ENCODE measurements at regions not wholly inside any gene's neighbourhood (a gene's known extent, or its start where the extent isn't known, plus 50 kb on each side); places are given as distances from the start of the nearest gene placed in this dataset.

DNA sequence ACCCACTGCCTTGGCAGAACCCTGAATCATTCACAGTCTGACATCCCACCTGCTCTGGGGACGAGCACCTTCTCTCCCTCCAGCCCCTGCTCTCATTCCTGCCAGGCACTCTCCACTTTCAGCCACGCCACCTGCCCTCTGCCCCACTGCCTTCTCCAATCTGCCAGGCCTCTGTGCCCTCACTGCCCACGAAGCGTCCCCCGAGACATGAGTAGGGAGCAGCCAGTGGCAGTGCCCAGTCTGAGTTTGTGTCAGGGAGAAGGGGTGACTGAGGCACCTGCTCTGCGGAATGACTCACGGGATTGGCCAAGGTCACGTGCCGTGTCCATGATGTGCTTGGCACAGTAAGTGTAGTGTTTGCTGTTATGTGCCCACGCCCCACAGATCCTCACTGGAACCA is 215.2 kb upstream of the PPP2R2D start:
- Histone ChIP-seq H3K9me3 (peaks cover 0 to 13% (median 0%) of the 10 kb centered on the region in 4 donors), H3K27me3 (no peaks in the 10 kb centered on the region), H3K4me3 (no peak overlapping the region), H3K27ac (no peak overlapping the region), H3K36me3 (no peaks in the 10 kb centered on the region), H3K4me1 (no peaks in the 10 kb centered on the region)
- DNase-seq (ENCODE audit: low spot score in 2 of 2), result no peak
- WGBS, 2 donors, result 89% methylated on average over 10 of the region's 10 CpGs
- TF ChIP-seq, protein P1, sequence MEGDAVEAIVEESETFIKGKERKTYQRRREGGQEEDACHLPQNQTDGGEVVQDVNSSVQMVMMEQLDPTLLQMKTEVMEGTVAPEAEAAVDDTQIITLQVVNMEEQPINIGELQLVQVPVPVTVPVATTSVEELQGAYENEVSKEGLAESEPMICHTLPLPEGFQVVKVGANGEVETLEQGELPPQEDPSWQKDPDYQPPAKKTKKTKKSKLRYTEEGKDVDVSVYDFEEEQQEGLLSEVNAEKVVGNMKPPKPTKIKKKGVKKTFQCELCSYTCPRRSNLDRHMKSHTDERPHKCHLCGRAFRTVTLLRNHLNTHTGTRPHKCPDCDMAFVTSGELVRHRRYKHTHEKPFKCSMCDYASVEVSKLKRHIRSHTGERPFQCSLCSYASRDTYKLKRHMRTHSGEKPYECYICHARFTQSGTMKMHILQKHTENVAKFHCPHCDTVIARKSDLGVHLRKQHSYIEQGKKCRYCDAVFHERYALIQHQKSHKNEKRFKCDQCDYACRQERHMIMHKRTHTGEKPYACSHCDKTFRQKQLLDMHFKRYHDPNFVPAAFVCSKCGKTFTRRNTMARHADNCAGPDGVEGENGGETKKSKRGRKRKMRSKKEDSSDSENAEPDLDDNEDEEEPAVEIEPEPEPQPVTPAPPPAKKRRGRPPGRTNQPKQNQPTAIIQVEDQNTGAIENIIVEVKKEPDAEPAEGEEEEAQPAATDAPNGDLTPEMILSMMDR (IDR thresholded peaks at IDR 0.05), result no peak
- no peak for TF ChIP-seq POLR2A (IDR thresholded peaks at IDR 0.05)
- TF ChIP-seq EP300 (IDR thresholded peaks at IDR 0.05), result no peak

DNA sequence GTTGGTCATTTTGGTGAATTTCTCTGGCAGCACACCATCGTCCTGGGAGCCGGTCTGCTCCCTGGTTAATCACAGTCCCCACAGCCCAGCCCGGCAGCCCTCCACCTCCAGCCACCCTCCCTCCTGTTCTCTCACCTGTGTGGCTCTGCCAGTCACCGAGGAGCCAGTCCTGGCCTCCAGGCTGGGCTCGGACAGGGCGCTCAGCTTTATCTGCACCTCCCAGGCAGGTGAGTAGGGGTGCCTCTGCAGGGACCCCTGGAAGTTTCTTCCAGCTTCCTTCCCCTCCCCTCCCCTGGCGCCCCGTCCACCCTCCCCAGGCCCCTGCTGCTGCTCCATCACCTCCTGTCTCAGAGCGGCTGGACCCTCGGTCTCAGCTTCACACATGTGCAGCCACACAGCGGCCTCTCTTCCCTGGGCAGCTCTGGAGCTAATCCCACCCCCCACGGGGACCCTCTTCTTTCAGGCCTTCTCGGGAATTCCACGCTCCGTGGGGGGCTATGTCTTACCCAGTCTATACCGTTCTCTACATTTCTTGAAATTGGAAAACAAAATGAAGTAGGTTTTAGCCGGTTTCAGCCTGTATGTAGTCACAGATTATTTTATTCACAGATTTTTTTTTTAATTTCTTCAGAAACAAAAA is 213.9 kb upstream of the PPP2R2D start:
- 31 to 35% methylated on average over 17 of the region's 17 CpGs for WGBS, 2 donors
- no peaks in the 10 kb centered on the region for H3K27me3 ChIP-seq

DNA sequence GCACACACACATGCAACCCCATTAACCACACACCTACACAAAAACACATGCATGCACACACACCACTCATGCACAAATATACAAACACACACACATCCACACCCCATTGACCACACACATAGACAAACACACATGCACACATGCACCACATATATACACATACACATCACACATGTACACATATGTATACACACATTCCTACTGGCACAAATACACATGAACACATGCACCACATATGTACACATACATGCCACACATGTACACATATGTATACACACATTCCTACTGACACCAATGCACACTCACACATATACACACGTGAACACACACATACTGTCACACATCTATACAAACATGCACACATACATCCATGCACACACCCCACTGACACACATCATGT is 212.5 kb upstream of the PPP2R2D start:
- Histone ChIP-seq H3K36me3 (no peaks in the 10 kb centered on the region), H3K4me3 (no peak overlapping the region), H3K9me3 (peaks cover 0 to 15% (median 0%) of the 10 kb centered on the region in 4 donors), H3K27me3 (no peaks in the 10 kb centered on the region), H3K27ac (no peak overlapping the region), H3K4me1 (no peaks in the 10 kb centered on the region)
- 40 to 95% methylated on average over 1 of the region's 1 CpG for WGBS, 2 donors
- TF ChIP-seq EP300 (IDR thresholded peaks at IDR 0.05) (no peak), POLR2A (IDR thresholded peaks at IDR 0.05) (no peak)
- TF ChIP-seq, protein P1 (IDR thresholded peaks at IDR 0.05), result no peak
- no peak for DNase-seq (ENCODE audit: low spot score in 2 of 2)

More for the DNA sequence above, 213.9 kb upstream of the PPP2R2D start:
- TF ChIP-seq, protein P1 (IDR thresholded peaks at IDR 0.05), result no peak
- TF ChIP-seq EP300 (IDR thresholded peaks at IDR 0.05) (no peak), POLR2A (IDR thresholded peaks at IDR 0.05) (no peak)
- H3K9me3 ChIP-seq, result peaks cover 0 to 19% (median 0%) of the 10 kb centered on the region in 4 donors
- H3K4me1 ChIP-seq, result no peaks in the 10 kb centered on the region
- DNase-seq (ENCODE audit: low spot score in 2 of 2), result no peak
- H3K36me3 ChIP-seq, result no peaks in the 10 kb centered on the region
- H3K4me3 ChIP-seq, result no peak overlapping the region
- H3K27ac ChIP-seq, result no peak overlapping the region

DNA sequence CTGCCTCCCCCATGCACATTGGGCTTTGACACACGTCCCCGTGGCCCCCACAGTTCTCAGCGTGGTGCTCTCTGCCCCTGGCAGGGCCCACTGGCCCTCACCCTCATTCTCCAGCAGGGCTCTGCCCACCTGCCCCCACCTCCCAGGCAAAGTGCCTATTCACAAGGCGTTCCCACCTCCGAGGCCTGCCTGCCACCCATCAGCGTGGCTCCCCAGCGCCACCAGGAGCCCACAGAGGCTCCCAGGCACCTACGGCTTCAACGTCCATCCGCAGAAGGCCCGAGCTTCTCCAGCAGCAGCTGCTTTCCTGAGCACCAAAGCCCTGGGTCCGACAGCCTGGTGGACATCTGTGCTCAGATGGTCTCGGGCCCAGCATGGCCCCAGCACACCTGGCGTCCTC is 211.8 kb upstream of the PPP2R2D start:
- WGBS, 2 donors, result 59 to 67% methylated on average over 13 to 14 of the region's 14 CpGs
- TF ChIP-seq POLR2A (IDR thresholded peaks at IDR 0.05) (no peak), EP300 (IDR thresholded peaks at IDR 0.05) (no peak)
- TF ChIP-seq, protein P1 (IDR thresholded peaks at IDR 0.05), result no peak
- Histone ChIP-seq H3K27me3 (no peaks in the 10 kb centered on the region), H3K4me1 (no peaks in the 10 kb centered on the region), H3K27ac (no peak overlapping the region), H3K36me3 (no peaks in the 10 kb centered on the region), H3K9me3 (peaks cover 0 to 8% (median 0%) of the 10 kb centered on the region in 4 donors), H3K4me3 (no peak overlapping the region)
- no peak for DNase-seq (ENCODE audit: low spot score in 2 of 2)

DNA sequence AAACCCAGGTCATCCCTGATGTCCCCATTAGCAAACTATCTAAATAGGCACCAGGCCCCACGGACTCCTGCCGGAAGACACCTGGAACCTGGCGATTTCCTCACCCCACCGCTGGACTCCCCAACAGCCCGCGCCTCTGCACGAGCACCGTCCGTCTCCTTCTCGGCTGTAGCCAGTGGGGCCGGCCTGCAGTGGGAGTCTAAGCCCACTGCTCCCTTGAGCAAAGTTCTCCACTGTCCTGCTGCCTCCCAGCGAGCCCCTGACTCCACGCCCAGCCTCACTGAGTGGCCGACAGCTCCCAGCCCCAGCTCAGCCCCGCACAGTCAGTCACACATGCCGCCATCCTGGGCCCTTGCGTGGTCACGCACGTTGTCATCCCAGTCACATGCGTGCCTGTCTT is 211.3 kb upstream of the PPP2R2D start:
- no peaks in the 10 kb centered on the region for H3K4me1 ChIP-seq
- no peak for DNase-seq (ENCODE audit: low spot score in 2 of 2)
- H3K27me3 ChIP-seq, result no peaks in the 10 kb centered on the region
- TF ChIP-seq EP300 (IDR thresholded peaks at IDR 0.05) (no peak), POLR2A (IDR thresholded peaks at IDR 0.05) (no peak)
- TF ChIP-seq, protein P1 (IDR thresholded peaks at IDR 0.05), result no peak
- H3K36me3 ChIP-seq, result no peaks in the 10 kb centered on the region
- peaks cover 0 to 8% (median 0%) of the 10 kb centered on the region in 4 donors for H3K9me3 ChIP-seq
- no peak overlapping the region for H3K27ac ChIP-seq
- no peak overlapping the region for H3K4me3 ChIP-seq
- WGBS, 2 donors, result 86 to 89% methylated on average over 20 of the region's 20 CpGs
